ENCODE measurements at regions not wholly inside any gene's neighbourhood (a gene's known extent, or its start where the extent isn't known, plus 50 kb on each side); places are given as distances from the start of the nearest gene placed in this dataset.

DNA sequence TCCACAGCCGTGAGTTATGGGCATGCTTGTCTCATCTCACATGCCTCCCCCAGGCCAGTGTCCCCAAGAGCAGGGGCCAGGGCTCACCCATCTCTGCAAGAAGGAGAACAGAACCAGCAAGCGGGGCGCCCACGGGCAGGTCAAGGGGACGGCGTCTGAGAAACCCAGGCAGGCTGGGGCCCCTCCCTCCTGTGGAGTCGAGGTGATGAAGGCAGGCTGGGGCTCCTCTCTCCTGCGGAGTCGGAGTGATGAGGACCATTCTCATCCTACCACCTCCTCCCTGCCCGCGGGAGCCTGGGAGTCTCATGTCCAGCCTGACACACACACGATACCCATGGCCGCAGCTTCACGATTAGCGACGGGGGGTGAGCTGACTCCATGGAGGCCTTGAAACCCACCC, 141.9 kb downstream of the CTTN start:
- no peak overlapping the region for H3K27ac ChIP-seq (ENCODE audit: low read depth, low read length)
- no peaks in the 10 kb centered on the region; a peak in 1 of 4 replicates for H3K4me1 ChIP-seq (ENCODE audit: control insufficient read depth in 1 of 2, insufficient read depth in 2 of 2, low read length in 2 of 2)
- H3K4me2 ChIP-seq (ENCODE audit: low read length) = no peak overlapping the region
- DNase-seq (ENCODE audit: low read depth, low spot score) (no peak), ATAC-seq (no peak)
- intact Hi-C loops (cut with micrococcal nuclease) = no loop called here
- H3K9me2 ChIP-seq (ENCODE audit: insufficient read depth) = no peaks in the 10 kb centered on the region
- RAD21 ChIA-PET (ENCODE audit: low non-redundant PET in 1 of 2, low total read pairs in 2 of 2, uncharacterized antibody in 2 of 2, unreplicated experiment in 2 of 2) = no interaction called here
- no peaks in the 10 kb centered on the region for H3K36me3 ChIP-seq (ENCODE audit: control insufficient read depth in 1 of 2, insufficient read depth in 2 of 2, low read length in 2 of 2)
- no peaks in the 10 kb centered on the region for H3K79me2 ChIP-seq (ENCODE audit: insufficient read depth, low read length)
- POLR2A ChIA-PET = no interaction called here
- H2AFZ ChIP-seq (ENCODE audit: low read depth, low read length, poor library complexity, severe bottlenecking) = no peak overlapping the region
- peaks cover 0 to 3% of the 10 kb centered on the region in 2 experiments; a peak in 1 of 4 replicates for H3K9me3 ChIP-seq (ENCODE audit: control insufficient read depth in 1 of 2, insufficient read depth in 1 of 2, low read depth in 1 of 2, low read length in 2 of 2)
- H3K27me3 ChIP-seq (ENCODE audit: insufficient read depth, low read length) = no peaks in the 10 kb centered on the region
- TF ChIP-seq POLR2A (IDR thresholded peaks at IDR 0.05; ENCODE audit: borderline replicate concordance, extremely low read depth, insufficient read depth, insufficient read length) (no peak), CBX3 (IDR thresholded peaks at IDR 0.05; ENCODE audit: low read depth) (no peak), FOSL1 (IDR thresholded peaks at IDR 0.05; ENCODE audit: low read depth) (no peak), YY1 (IDR thresholded peaks at IDR 0.05; ENCODE audit: extremely low read depth, insufficient replicate concordance, low read depth, low read length) (no peak), SIN3A (IDR thresholded peaks at IDR 0.05; ENCODE audit: low read depth) (no peak), EZH2phosphoT487 (IDR thresholded peaks at IDR 0.05; ENCODE audit: borderline replicate concordance) (no peak), ZNF274 (IDR thresholded peaks at IDR 0.05; ENCODE audit: low read depth, low read length) (no peak), SP1 (IDR thresholded peaks at IDR 0.05; ENCODE audit: low read depth) (no peak), SRF (IDR thresholded peaks at IDR 0.05; ENCODE audit: low read depth) (no peak), CEBPB (IDR thresholded peaks at IDR 0.05; ENCODE audit: low read depth) (no peak), JUND (IDR thresholded peaks at IDR 0.05) (no peak), POLR2AphosphoS5 (IDR thresholded peaks at IDR 0.05; ENCODE audit: low read depth, low read length) (no peak)
- TF ChIP-seq, protein P1, sequence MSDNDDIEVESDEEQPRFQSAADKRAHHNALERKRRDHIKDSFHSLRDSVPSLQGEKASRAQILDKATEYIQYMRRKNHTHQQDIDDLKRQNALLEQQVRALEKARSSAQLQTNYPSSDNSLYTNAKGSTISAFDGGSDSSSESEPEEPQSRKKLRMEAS (IDR thresholded peaks at IDR 0.05) = no peak
- TF ChIP-seq, protein P2, sequence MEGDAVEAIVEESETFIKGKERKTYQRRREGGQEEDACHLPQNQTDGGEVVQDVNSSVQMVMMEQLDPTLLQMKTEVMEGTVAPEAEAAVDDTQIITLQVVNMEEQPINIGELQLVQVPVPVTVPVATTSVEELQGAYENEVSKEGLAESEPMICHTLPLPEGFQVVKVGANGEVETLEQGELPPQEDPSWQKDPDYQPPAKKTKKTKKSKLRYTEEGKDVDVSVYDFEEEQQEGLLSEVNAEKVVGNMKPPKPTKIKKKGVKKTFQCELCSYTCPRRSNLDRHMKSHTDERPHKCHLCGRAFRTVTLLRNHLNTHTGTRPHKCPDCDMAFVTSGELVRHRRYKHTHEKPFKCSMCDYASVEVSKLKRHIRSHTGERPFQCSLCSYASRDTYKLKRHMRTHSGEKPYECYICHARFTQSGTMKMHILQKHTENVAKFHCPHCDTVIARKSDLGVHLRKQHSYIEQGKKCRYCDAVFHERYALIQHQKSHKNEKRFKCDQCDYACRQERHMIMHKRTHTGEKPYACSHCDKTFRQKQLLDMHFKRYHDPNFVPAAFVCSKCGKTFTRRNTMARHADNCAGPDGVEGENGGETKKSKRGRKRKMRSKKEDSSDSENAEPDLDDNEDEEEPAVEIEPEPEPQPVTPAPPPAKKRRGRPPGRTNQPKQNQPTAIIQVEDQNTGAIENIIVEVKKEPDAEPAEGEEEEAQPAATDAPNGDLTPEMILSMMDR (IDR thresholded peaks at IDR 0.05 in 2 of 3, conservative IDR thresholded peaks at IDR 0.05 in 1 of 3; ENCODE audit: borderline replicate concordance in 1 of 3, insufficient read depth in 1 of 3, low read depth in 2 of 3, low read length in 2 of 3) = no peak
- TF ChIP-seq, protein P3, sequence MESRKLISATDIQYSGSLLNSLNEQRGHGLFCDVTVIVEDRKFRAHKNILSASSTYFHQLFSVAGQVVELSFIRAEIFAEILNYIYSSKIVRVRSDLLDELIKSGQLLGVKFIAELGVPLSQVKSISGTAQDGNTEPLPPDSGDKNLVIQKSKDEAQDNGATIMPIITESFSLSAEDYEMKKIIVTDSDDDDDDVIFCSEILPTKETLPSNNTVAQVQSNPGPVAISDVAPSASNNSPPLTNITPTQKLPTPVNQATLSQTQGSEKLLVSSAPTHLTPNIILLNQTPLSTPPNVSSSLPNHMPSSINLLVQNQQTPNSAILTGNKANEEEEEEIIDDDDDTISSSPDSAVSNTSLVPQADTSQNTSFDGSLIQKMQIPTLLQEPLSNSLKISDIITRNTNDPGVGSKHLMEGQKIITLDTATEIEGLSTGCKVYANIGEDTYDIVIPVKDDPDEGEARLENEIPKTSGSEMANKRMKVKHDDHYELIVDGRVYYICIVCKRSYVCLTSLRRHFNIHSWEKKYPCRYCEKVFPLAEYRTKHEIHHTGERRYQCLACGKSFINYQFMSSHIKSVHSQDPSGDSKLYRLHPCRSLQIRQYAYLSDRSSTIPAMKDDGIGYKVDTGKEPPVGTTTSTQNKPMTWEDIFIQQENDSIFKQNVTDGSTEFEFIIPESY (IDR thresholded peaks at IDR 0.05; ENCODE audit: extremely low read depth, insufficient replicate concordance, low read length) = no peak
- TF ChIP-seq, protein P4, sequence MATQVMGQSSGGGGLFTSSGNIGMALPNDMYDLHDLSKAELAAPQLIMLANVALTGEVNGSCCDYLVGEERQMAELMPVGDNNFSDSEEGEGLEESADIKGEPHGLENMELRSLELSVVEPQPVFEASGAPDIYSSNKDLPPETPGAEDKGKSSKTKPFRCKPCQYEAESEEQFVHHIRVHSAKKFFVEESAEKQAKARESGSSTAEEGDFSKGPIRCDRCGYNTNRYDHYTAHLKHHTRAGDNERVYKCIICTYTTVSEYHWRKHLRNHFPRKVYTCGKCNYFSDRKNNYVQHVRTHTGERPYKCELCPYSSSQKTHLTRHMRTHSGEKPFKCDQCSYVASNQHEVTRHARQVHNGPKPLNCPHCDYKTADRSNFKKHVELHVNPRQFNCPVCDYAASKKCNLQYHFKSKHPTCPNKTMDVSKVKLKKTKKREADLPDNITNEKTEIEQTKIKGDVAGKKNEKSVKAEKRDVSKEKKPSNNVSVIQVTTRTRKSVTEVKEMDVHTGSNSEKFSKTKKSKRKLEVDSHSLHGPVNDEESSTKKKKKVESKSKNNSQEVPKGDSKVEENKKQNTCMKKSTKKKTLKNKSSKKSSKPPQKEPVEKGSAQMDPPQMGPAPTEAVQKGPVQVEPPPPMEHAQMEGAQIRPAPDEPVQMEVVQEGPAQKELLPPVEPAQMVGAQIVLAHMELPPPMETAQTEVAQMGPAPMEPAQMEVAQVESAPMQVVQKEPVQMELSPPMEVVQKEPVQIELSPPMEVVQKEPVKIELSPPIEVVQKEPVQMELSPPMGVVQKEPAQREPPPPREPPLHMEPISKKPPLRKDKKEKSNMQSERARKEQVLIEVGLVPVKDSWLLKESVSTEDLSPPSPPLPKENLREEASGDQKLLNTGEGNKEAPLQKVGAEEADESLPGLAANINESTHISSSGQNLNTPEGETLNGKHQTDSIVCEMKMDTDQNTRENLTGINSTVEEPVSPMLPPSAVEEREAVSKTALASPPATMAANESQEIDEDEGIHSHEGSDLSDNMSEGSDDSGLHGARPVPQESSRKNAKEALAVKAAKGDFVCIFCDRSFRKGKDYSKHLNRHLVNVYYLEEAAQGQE (IDR thresholded peaks at IDR 0.05; ENCODE audit: low read depth) = no peak
- H3K4me3 ChIP-seq (replicated peaks in 1 of 2; ENCODE audit: low read depth in 1 of 2, low read length in 2 of 2) = no peak overlapping the region
- CTCF ChIA-PET = no interaction called here
- no TSS peak for BruUV-seq (replicated peaks)
- H3K9ac ChIP-seq (ENCODE audit: low read length) = no peak overlapping the region
- no peaks in the 10 kb centered on the region for H4K20me1 ChIP-seq (ENCODE audit: insufficient read depth)
